Activated CD4-positive, alpha-beta T cell treated with anti-CD3 and anti-CD28 coated beads for 36 hours (primary cell): ENCODE measurements at regions not wholly inside any gene's neighbourhood (a gene's known extent, or its start where the extent isn't known, plus 50 kb on each side); places are given as distances from the start of the nearest gene placed in this dataset.

Experiments
- ATAC-seq: fragments of 200-7000 bp; cut with Tn5 transposase; one replicate; pipeline ENCODE4 v1.10.0; 2021; ENCODE audit warnings: mild to moderate bottlenecking, moderate library complexity
- CTCF ChIA-PET: fragments of 350-600 bp; sonication (Branson Sonifier 250); formaldehyde crosslinking; loops from one replicate; lab custom pipeline; 2021; ENCODE audit warnings: antibody characterized with exemption; lab: Charles Lee
- POLR2A ChIA-PET: fragments of 350-600 bp; sonication (Branson Sonifier 250); formaldehyde crosslinking; loops from one replicate; lab custom pipeline; 2021; ENCODE audit warnings: antibody characterized with exemption, inconsistent platforms; lab: Charles Lee
- DNase-seq: peaks from one replicate; pipeline ENCODE4 v3.0.0-alpha.2; 2020
- H3K27ac Mint-ChIP-seq: one replicate; pipeline ENCODE4 v1.8.0; 2021; ENCODE audit warnings: mixed read lengths
- H3K27me3 Mint-ChIP-seq: one replicate; pipeline ENCODE4 v1.8.0; 2021; ENCODE audit warnings: mixed read lengths
- H3K36me3 Mint-ChIP-seq: one replicate; pipeline ENCODE4 v1.8.0; 2021; ENCODE audit warnings: low read depth, mixed read lengths
- H3K4me1 Mint-ChIP-seq: one replicate; pipeline ENCODE4 v1.8.0; 2021; ENCODE audit warnings: mixed read lengths
- H3K4me3 Mint-ChIP-seq: one replicate; pipeline ENCODE4 v1.8.0; 2021; ENCODE audit warnings: mild to moderate bottlenecking, moderate library complexity, mixed read lengths
- H3K9me3 Mint-ChIP-seq: one replicate; pipeline ENCODE4 v1.8.0; 2021; ENCODE audit warnings: low read depth, mixed read lengths
- intact Hi-C, 2 experiments: fragments of 100-400 bp; cut with DNase I in 1 of 2; cut with micrococcal nuclease in 1 of 2; formaldehyde crosslinking; loops; one replicate each; pipeline versions ENCODE4 v1.14.2 to v1.15.1; 2022 to 2024; cut with DNase I, micrococcal nuclease

GRCh38 chr18:64528646-64529045, 379.8 kb upstream of the LINC00305 start:
- Mint-ChIP-seq H3K27ac (no peak overlapping the region), H3K27me3 (no peaks in the 10 kb centered on the region), H3K36me3 (no peaks in the 10 kb centered on the region), H3K4me3 (no peak overlapping the region), H3K9me3 (peaks cover 5% of the 10 kb centered on the region), H3K4me1 (no peaks in the 10 kb centered on the region)
- intact Hi-C loops, result no loop called here
- CTCF ChIA-PET, result interaction anchor here (0.6 kb wide), 1 partner anchor 14 kb away, joined by 3 read pairs; no protein-coding TSS in a partner anchor
- ATAC-seq (no peak), DNase-seq (no peak)
- POLR2A ChIA-PET, result no interaction called here

DNA sequence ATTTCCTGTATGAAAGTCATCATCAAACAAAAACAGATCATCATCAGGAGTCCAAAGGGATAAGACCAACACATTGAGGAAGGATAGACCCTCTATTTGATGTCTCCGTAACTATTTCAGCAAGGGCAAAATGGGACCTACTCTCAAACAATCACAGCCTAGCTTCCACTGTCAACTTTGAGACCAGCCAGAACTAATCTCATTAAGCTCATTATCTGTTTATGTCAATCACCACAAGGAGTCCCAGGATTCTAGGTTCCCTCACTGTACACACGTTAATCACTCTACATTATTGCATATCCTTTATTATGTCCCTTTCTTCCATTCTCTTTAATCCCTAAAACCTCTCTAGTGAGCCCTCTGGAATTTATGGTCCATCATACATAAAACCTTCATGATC, 370.3 kb upstream of the LINC00305 start:
- no peaks in the 10 kb centered on the region for H3K4me1 Mint-ChIP-seq
- no peaks in the 10 kb centered on the region for H3K27me3 Mint-ChIP-seq
- POLR2A ChIA-PET, result no interaction called here
- intact Hi-C loops, result no loop called here
- CTCF ChIA-PET, result no interaction called here
- no peak for DNase-seq
- ATAC-seq, result no peak
- H3K4me3 Mint-ChIP-seq, result no peak overlapping the region
- no peak overlapping the region for H3K27ac Mint-ChIP-seq
- peaks cover 6% of the 10 kb centered on the region for H3K9me3 Mint-ChIP-seq
- no peaks in the 10 kb centered on the region for H3K36me3 Mint-ChIP-seq

GRCh38 chr18:64518191-64518590, 369.3 kb upstream of the LINC00305 start:
- H3K9me3 Mint-ChIP-seq, result peaks cover 6% of the 10 kb centered on the region
- H3K27ac Mint-ChIP-seq, result no peak overlapping the region
- no peak for ATAC-seq
- H3K36me3 Mint-ChIP-seq, result no peaks in the 10 kb centered on the region
- ChIA-PET POLR2A (no interaction called here), CTCF (no interaction called here)
- no peaks in the 10 kb centered on the region for H3K27me3 Mint-ChIP-seq
- intact Hi-C loops, result no loop called here
- H3K4me3 Mint-ChIP-seq, result no peak overlapping the region
- DNase-seq, result no peak
- no peaks in the 10 kb centered on the region for H3K4me1 Mint-ChIP-seq

DNA sequence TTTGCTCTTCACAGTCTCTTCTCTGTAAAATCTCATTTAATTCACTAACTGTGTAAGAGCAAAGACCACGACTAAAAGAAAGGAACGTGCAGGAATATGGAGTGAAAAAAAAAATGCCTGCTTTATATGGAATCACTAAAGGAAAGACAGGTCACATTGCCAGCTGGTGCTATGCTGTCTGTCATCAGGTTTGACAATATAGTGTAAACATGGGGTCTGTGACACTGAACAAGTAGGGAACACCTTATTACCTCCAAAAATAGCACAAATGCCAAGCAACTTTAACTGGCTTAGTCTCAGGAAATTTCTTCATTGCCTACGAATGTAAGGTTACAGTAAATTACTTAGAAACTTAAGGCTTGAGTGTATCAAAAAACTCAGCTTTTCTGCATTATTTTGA, 364.5 kb upstream of the LINC00305 start:
- POLR2A ChIA-PET, result no interaction called here
- H3K9me3 Mint-ChIP-seq, result no peaks in the 10 kb centered on the region
- intact Hi-C loops, result no loop called here

DNA sequence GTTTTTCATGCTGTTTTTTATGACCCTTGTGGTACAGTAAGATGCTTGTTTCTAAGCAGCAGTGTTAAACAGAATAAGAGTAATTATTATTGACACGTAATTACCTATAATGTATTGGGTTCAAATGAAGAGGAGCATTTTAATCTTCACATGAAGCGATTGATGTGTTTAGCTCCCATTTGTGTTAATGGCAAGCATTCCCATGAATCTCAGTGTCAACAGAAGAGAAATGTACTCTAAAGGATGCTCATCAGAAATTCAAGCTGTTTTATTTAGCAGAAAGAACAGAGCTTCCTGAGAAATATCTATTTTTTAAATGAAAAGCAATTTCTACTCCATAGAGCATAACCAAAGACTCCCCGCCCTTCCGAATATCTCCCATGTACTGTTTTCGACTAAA, 341.3 kb upstream of the LINC00305 start:
- ChIA-PET POLR2A (no interaction called here), CTCF (no interaction called here)
- intact Hi-C loops, result no loop called here
- no peaks in the 10 kb centered on the region for H3K36me3 Mint-ChIP-seq
- ATAC-seq, result no peak
- no peaks in the 10 kb centered on the region for H3K9me3 Mint-ChIP-seq
- H3K4me3 Mint-ChIP-seq, result no peak overlapping the region
- no peaks in the 10 kb centered on the region for H3K4me1 Mint-ChIP-seq
- H3K27ac Mint-ChIP-seq, result no peak overlapping the region
- no peak for DNase-seq
- H3K27me3 Mint-ChIP-seq, result no peaks in the 10 kb centered on the region

More for the DNA sequence above, 364.5 kb upstream of the LINC00305 start:
- Mint-ChIP-seq H3K4me1 (no peaks in the 10 kb centered on the region), H3K27me3 (no peaks in the 10 kb centered on the region), H3K4me3 (no peak overlapping the region), H3K27ac (no peak overlapping the region), H3K36me3 (no peaks in the 10 kb centered on the region)
- ATAC-seq (no peak), DNase-seq (no peak)
- CTCF ChIA-PET, result no interaction called here

GRCh38 chr18:64488698-64489097, 339.8 kb upstream of the LINC00305 start:
- intact Hi-C loops, result no loop called here
- DNase-seq (no peak), ATAC-seq (no peak)
- Mint-ChIP-seq H3K27ac (no peak overlapping the region), H3K36me3 (no peaks in the 10 kb centered on the region), H3K9me3 (no peaks in the 10 kb centered on the region), H3K4me1 (no peaks in the 10 kb centered on the region), H3K4me3 (no peak overlapping the region), H3K27me3 (no peaks in the 10 kb centered on the region)
- ChIA-PET POLR2A (no interaction called here), CTCF (no interaction called here)

- ChIA-PET POLR2A (no interaction called here), CTCF (interaction anchor here (0.6 kb wide), 1 partner anchor 99 kb away, joined by 3 read pairs; no protein-coding TSS in a partner anchor)
- Mint-ChIP-seq H3K36me3 (no peaks in the 10 kb centered on the region), H3K9me3 (peaks cover 4% of the 10 kb centered on the region), H3K27me3 (no peaks in the 10 kb centered on the region), H3K27ac (no peak overlapping the region), H3K4me1 (no peaks in the 10 kb centered on the region), H3K4me3 (no peak overlapping the region)
- no peak for DNase-seq
- intact Hi-C loops, result no loop called here
- no peak for ATAC-seq
Measured at GRCh38 chr18:64474773-64475172, 325.9 kb upstream of the LINC00305 start.

- ChIA-PET CTCF (no interaction called here), POLR2A (no interaction called here)
- Mint-ChIP-seq H3K4me1 (no peaks in the 10 kb centered on the region), H3K36me3 (no peaks in the 10 kb centered on the region), H3K27me3 (no peaks in the 10 kb centered on the region), H3K9me3 (peaks cover 4% of the 10 kb centered on the region), H3K4me3 (no peak overlapping the region), H3K27ac (no peak overlapping the region)
- no peak for ATAC-seq
- intact Hi-C loops, result no loop called here
- no peak for DNase-seq
Measured at GRCh38 chr18:64474255-64474654, 325.4 kb upstream of the LINC00305 start.

DNA sequence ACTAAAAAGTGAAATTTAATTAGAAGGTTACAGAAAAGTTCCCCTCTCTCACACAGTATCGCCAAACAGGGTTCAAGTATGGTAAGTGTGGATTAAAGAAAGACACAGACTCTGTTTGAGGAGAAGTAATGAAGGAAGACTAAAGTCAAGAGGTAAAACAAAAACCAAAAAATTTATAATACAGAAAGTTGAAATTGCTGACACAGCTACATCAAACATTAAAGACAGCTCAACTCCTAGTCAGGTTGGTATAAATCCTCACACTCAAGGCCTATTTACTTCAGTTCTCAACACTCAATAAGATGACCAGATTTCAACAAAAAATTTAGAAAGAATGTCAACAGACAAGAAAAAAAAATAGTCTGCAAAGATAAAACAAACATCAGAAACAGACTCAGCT, 300.5 kb upstream of the LINC00305 start:
- intact Hi-C loops, result no loop called here
- ChIA-PET POLR2A (no interaction called here), CTCF (no interaction called here)
- Mint-ChIP-seq H3K27ac (no peak overlapping the region), H3K9me3 (peaks cover 2% of the 10 kb centered on the region), H3K36me3 (no peaks in the 10 kb centered on the region), H3K4me1 (no peaks in the 10 kb centered on the region), H3K4me3 (no peak overlapping the region), H3K27me3 (no peaks in the 10 kb centered on the region)
- no peak for ATAC-seq
- no peak for DNase-seq

GRCh38 chr18:64444819-64445218, 295.9 kb upstream of the LINC00305 start:
- ChIA-PET CTCF (interaction anchor here (0.6 kb wide), 1 partner anchor 143 kb away, joined by 3 read pairs; no protein-coding TSS in a partner anchor), POLR2A (no interaction called here)
- ATAC-seq (no peak), DNase-seq (no peak)
- H3K36me3 Mint-ChIP-seq, result no peaks in the 10 kb centered on the region
- intact Hi-C loops, result no loop called here
- H3K9me3 Mint-ChIP-seq, result peaks cover 7% of the 10 kb centered on the region
- no peak overlapping the region for H3K27ac Mint-ChIP-seq
- H3K4me3 Mint-ChIP-seq, result no peak overlapping the region
- H3K27me3 Mint-ChIP-seq, result no peaks in the 10 kb centered on the region
- no peaks in the 10 kb centered on the region for H3K4me1 Mint-ChIP-seq

GRCh38 chr18:64438178-64438577, 289.3 kb upstream of the LINC00305 start:
- H3K27me3 Mint-ChIP-seq, result no peaks in the 10 kb centered on the region
- CTCF ChIA-PET, result no interaction called here
- POLR2A ChIA-PET, result no interaction called here
- H3K36me3 Mint-ChIP-seq, result no peaks in the 10 kb centered on the region
- intact Hi-C loops, result no loop called here
- H3K9me3 Mint-ChIP-seq, result peaks cover 21% of the 10 kb centered on the region
- ATAC-seq (no peak), DNase-seq (no peak)
- H3K4me3 Mint-ChIP-seq, result no peak overlapping the region
- no peaks in the 10 kb centered on the region for H3K4me1 Mint-ChIP-seq
- H3K27ac Mint-ChIP-seq, result no peak overlapping the region

DNA sequence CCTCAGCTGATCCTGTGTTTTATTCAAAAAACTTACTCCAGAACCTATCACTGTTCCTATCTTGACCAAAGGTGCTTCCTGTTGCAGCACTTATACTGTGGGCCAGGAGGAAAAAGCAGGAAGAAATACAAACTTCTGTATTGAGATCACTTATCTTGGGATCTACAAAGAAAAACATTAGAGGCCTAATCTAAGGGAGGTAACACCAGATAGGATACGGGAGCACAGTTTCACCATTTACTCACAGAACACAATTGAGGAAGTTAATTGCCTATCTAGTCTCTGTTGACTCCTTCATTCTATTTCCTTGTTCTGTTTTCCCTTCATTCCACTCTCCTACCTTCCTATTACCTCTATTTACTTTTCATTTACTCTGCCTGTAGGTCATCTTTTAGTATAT, 287.2 kb upstream of the LINC00305 start:
- Mint-ChIP-seq H3K9me3 (peaks cover 25% of the 10 kb centered on the region), H3K27ac (no peak overlapping the region), H3K4me1 (no peaks in the 10 kb centered on the region), H3K36me3 (no peaks in the 10 kb centered on the region), H3K27me3 (no peaks in the 10 kb centered on the region), H3K4me3 (no peak overlapping the region)
- CTCF ChIA-PET, result no interaction called here
- POLR2A ChIA-PET, result no interaction called here
- intact Hi-C loops, result no loop called here
- DNase-seq (no peak), ATAC-seq (no peak)

DNA sequence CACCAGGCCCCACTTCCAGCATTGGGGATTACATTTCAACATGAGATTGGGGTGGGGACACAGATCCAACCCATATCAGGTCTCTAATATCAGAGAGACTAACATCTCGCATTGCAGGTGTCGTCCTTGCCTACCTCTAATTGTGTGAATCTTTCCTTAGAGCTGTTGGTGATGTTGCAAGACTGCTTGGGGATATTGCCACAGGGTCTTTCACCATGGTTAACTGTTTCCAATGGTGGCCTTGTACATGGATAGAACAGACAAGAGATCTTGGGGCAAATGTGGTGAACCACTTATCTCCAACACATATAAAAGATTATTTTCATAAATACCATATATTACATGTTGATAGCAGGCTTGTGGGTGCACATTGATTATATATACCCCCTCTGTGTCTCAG, 270.3 kb upstream of the LINC00305 start:
- ATAC-seq (no peak), DNase-seq (no peak)
- ChIA-PET CTCF (no interaction called here), POLR2A (no interaction called here)
- no peaks in the 10 kb centered on the region for H3K4me1 Mint-ChIP-seq
- intact Hi-C loops, result no loop called here
- no peak overlapping the region for H3K4me3 Mint-ChIP-seq
- no peaks in the 10 kb centered on the region for H3K27me3 Mint-ChIP-seq
- H3K36me3 Mint-ChIP-seq, result no peaks in the 10 kb centered on the region
- H3K9me3 Mint-ChIP-seq, result peaks cover 2% of the 10 kb centered on the region
- H3K27ac Mint-ChIP-seq, result no peak overlapping the region
